ENCODE measurements at regions not wholly inside any gene's neighbourhood (a gene's known extent, or its start where the extent isn't known, plus 50 kb on each side); places are given as distances from the start of the nearest gene placed in this dataset.

GRCh38 chr6:148134592-148134991, 208.0 kb upstream of the SASH1 start:
- TF ChIP-seq CTCF (IDR thresholded peaks at IDR 0.05; ENCODE audit: insufficient read depth, low read length) (no peak), GABPA (IDR thresholded peaks at IDR 0.05; ENCODE audit: low read depth) (no peak), SPI1 (IDR thresholded peaks at IDR 0.05; ENCODE audit: borderline replicate concordance, low read depth) (no peak), POLR2AphosphoS5 (IDR thresholded peaks at IDR 0.05; ENCODE audit: low read depth) (no peak), REST (IDR thresholded peaks at IDR 0.05; ENCODE audit: insufficient replicate concordance, low read depth) (no peak)
- H3K27me3 ChIP-seq (ENCODE audit: insufficient read depth, poor library complexity, severe bottlenecking), result no peaks in the 10 kb centered on the region

GRCh38 chr6:148136586-148136985, 206.1 kb upstream of the SASH1 start:
- TF ChIP-seq POLR2AphosphoS5 (IDR thresholded peaks at IDR 0.05; ENCODE audit: low read depth) (no peak), SPI1 (IDR thresholded peaks at IDR 0.05; ENCODE audit: borderline replicate concordance, low read depth) (no peak), REST (IDR thresholded peaks at IDR 0.05; ENCODE audit: insufficient replicate concordance, low read depth) (no peak), GABPA (IDR thresholded peaks at IDR 0.05; ENCODE audit: low read depth) (no peak), CTCF (IDR thresholded peaks at IDR 0.05; ENCODE audit: insufficient read depth, low read length) (no peak)
- Histone ChIP-seq H3K27ac (replicated peaks) (no peak overlapping the region), H3K27me3 (ENCODE audit: insufficient read depth, poor library complexity, severe bottlenecking) (no peaks in the 10 kb centered on the region), H3K4me3 (replicated peaks; ENCODE audit: insufficient read depth, low read length) (no peak overlapping the region)
- DNase-seq (ENCODE audit: low read depth in 1 of 2, low spot score in 1 of 2), result no peak

More at GRCh38 chr6:148134592-148134991, 208.0 kb upstream of the SASH1 start:
- DNase-seq (ENCODE audit: low read depth in 1 of 2, low spot score in 1 of 2), result no peak
- no peak overlapping the region for H3K4me3 ChIP-seq (replicated peaks; ENCODE audit: insufficient read depth, low read length)
- H3K27ac ChIP-seq (replicated peaks), result no peak overlapping the region

- H3K27me3 ChIP-seq (ENCODE audit: insufficient read depth, poor library complexity, severe bottlenecking), result no peaks in the 10 kb centered on the region
- TF ChIP-seq GABPA (IDR thresholded peaks at IDR 0.05; ENCODE audit: low read depth) (no peak), CTCF (IDR thresholded peaks at IDR 0.05; ENCODE audit: insufficient read depth, low read length) (no peak), REST (IDR thresholded peaks at IDR 0.05; ENCODE audit: insufficient replicate concordance, low read depth) (no peak), SPI1 (IDR thresholded peaks at IDR 0.05; ENCODE audit: borderline replicate concordance, low read depth) (no peak), POLR2AphosphoS5 (IDR thresholded peaks at IDR 0.05; ENCODE audit: low read depth) (no peak)
- no peak overlapping the region for H3K4me3 ChIP-seq (replicated peaks; ENCODE audit: insufficient read depth, low read length)
- H3K27ac ChIP-seq (replicated peaks), result no peak overlapping the region
- no peak for DNase-seq (ENCODE audit: low read depth in 1 of 2, low spot score in 1 of 2)
Measured at GRCh38 chr6:148137652-148138051, 205.0 kb upstream of the SASH1 start.

All from HL-60 (cell line).